Psoas muscle (tissue), 7 donors: ENCODE measurements at regions not wholly inside any gene's neighbourhood (a gene's known extent, or its start where the extent isn't known, plus 50 kb on each side); places are given as distances from the start of the nearest gene placed in this dataset.

Experiments used
- ATAC-seq, 4 donors: fragments of 200-7000 bp; cut with Tn5 transposase; one replicate each; pipeline ENCODE4 v1.9.1; 2020; ENCODE audit warnings: moderate library complexity in 3 of 4, mild to moderate bottlenecking in 2 of 4
- DNase-seq, 2 donors: peaks; one replicate each; pipeline ENCODE4 v3.0.0-alpha.2; 2020
- H3K27ac ChIP-seq: fragments of 200-600 bp; one replicate; pipeline ENCODE4 v1.8.0; 2022
- H3K27me3 ChIP-seq, 3 donors: fragments of 200-600 bp in 1 of 3; one replicate each; pipeline versions ENCODE4 v1.6.1 to v1.8.0; 2013 to 2022; ENCODE audit warnings: low read length in 2 of 3, mild to moderate bottlenecking in 2 of 3, moderate library complexity in 1 of 3; ENCODE audit not compliant: insufficient read depth in 3 of 3
- H3K36me3 ChIP-seq, 2 donors: fragments of 200-600 bp in 1 of 2; one replicate each; pipeline versions ENCODE4 v1.6.1 to v1.8.0; 2013 to 2022; ENCODE audit warnings: low read depth in 1 of 2, mild to moderate bottlenecking in 1 of 2, moderate library complexity in 1 of 2; ENCODE audit not compliant: insufficient read depth in 1 of 2
- H3K4me1 ChIP-seq: fragments of 200-600 bp; one replicate; pipeline ENCODE4 v1.8.0; 2022
- H3K4me3 ChIP-seq: fragments of 200-600 bp; one replicate; pipeline ENCODE4 v1.8.0; 2022; ENCODE audit warnings: mild to moderate bottlenecking
- H3K9me3 ChIP-seq: fragments of 200-600 bp; one replicate; pipeline ENCODE4 v1.8.0; 2022
- CTCF ChIP-seq: fragments of 200-600 bp; IDR thresholded peaks from one replicate; pipeline ENCODE4 v1.8.0; 2022; ENCODE audit warnings: antibody characterized with exemption
- WGBS, 3 donors: extraction: QIAGEN DNeasy Blood & Tissue Kit; methylation state at CpG; one replicate each; pipeline versions ENCODE4 v1.1.6 to v1.1.7; 2013; 5-methylcytosine and 5-hydroxymethylcytosine counted together
- intact Hi-C, 2 donors: fragments of 100-400 bp; cut with DNase I; formaldehyde crosslinking; loops; one replicate each; pipeline versions ENCODE4 v1.11.0 to v1.14.2; 2022
- donor health status: healthy with polysubstance abuse.
- donor health status: DM: no; HTN: no; CAD: no; lungs with moderate emphysema.
- donor health status: Bipolar disorder and iron deficiency.
- donor health status: healthy.
- donor health status: DM: yes; HTN: yes; CAD: no.
- donor health status: DM: no; HTN: no; CAD: no.
- donor health status: DM: yes; HTN: yes; CAD: no.

GRCh38 chr16:59975953-59976352 lies 1241.8 kb upstream of the GOT2 start:
- Histone ChIP-seq H3K27me3 (no peaks in the 10 kb centered on the region), H3K4me3 (no peak overlapping the region), H3K4me1 (no peaks in the 10 kb centered on the region), H3K9me3 (no peaks in the 10 kb centered on the region), H3K36me3 (no peaks in the 10 kb centered on the region), H3K27ac (no peak overlapping the region)
- WGBS, 3 donors = 57 to 67% (median 61%) methylated on average over 3 of the region's 3 CpGs
- intact Hi-C loops = no loop called here
- ATAC-seq (no peak), DNase-seq (no peak)
- no peak for TF ChIP-seq CTCF

- intact Hi-C loops = no loop called here
- no peak for TF ChIP-seq CTCF
- WGBS, 3 donors = 71 to 80% (median 76%) methylated on average over 3 of the region's 3 CpGs
Observed at GRCh38 chr16:59973966-59974365, 1239.8 kb upstream of the GOT2 start.

GRCh38 chr16:59971264-59971663 lies 1237.1 kb upstream of the GOT2 start:
- H3K36me3 ChIP-seq = no peaks in the 10 kb centered on the region
- intact Hi-C loops = no loop called here
- no peak overlapping the region for H3K27ac ChIP-seq
- ATAC-seq = no peak
- DNase-seq = no peak
- H3K4me1 ChIP-seq = no peaks in the 10 kb centered on the region
- no peak for TF ChIP-seq CTCF
- WGBS, 3 donors = 66 to 73% (median 66%) methylated on average over 3 of the region's 3 CpGs
- no peaks in the 10 kb centered on the region for H3K9me3 ChIP-seq
- no peak overlapping the region for H3K4me3 ChIP-seq
- no peaks in the 10 kb centered on the region for H3K27me3 ChIP-seq

More at GRCh38 chr16:59973966-59974365, 1239.8 kb upstream of the GOT2 start:
- H3K4me3 ChIP-seq = no peak overlapping the region
- no peak overlapping the region for H3K27ac ChIP-seq
- H3K4me1 ChIP-seq = no peaks in the 10 kb centered on the region
- no peak for DNase-seq
- H3K9me3 ChIP-seq = no peaks in the 10 kb centered on the region
- no peak for ATAC-seq
- no peaks in the 10 kb centered on the region for H3K36me3 ChIP-seq
- H3K27me3 ChIP-seq = no peaks in the 10 kb centered on the region

GRCh38 chr16:59964232-59964924 lies 1230.3 kb upstream of the GOT2 start:
- DNase-seq (no peak), ATAC-seq (no peak)
- Histone ChIP-seq H3K4me1 (no peaks in the 10 kb centered on the region), H3K27ac (no peak overlapping the region), H3K9me3 (no peaks in the 10 kb centered on the region), H3K4me3 (no peak overlapping the region), H3K36me3 (no peaks in the 10 kb centered on the region), H3K27me3 (peaks cover 0 to 3% (median 0%) of the 10 kb centered on the region in 3 donors)
- no peak for TF ChIP-seq CTCF
- intact Hi-C loops = no loop called here
- WGBS, 3 donors = 76 to 80% (median 79%) methylated on average over 6 of the region's 6 CpGs

- Histone ChIP-seq H3K36me3 (no peaks in the 10 kb centered on the region), H3K27me3 (peaks cover 0 to 3% (median 0%) of the 10 kb centered on the region in 3 donors), H3K9me3 (no peaks in the 10 kb centered on the region), H3K4me3 (no peak overlapping the region), H3K4me1 (no peaks in the 10 kb centered on the region), H3K27ac (no peak overlapping the region)
- WGBS, 3 donors = 72 to 82% (median 82%) methylated on average over 3 of the region's 3 CpGs
- intact Hi-C loops = no loop called here
- ATAC-seq = no peak
- TF ChIP-seq CTCF = no peak
- no peak for DNase-seq
Observed at GRCh38 chr16:59959311-59959710, 1225.2 kb upstream of the GOT2 start.
